Activated CD8-positive, alpha-beta T cell treated with anti-CD3 and anti-CD28 coated beads, Interleukin-2, amount 10 ng/mL, durations not matched to agents 7 days and 5 days (primary cell): ENCODE measurements at regions not wholly inside any gene's neighbourhood (a gene's known extent, or its start where the extent isn't known, plus 50 kb on each side); places are given as distances from the start of the nearest gene placed in this dataset.

Experiments used
- ATAC-seq: fragments of 150-1000 bp; cut with Tn5 transposase; one replicate; pipeline ENCODE4 v1.10.0; 2021; ENCODE audit warnings: moderate library complexity
- CTCF ChIA-PET: fragments of 350-600 bp; sonication (Branson Sonifier 250); formaldehyde crosslinking; loops from one replicate; lab custom pipeline; 2021; ENCODE audit warnings: antibody characterized with exemption; lab: Charles Lee
- POLR2A ChIA-PET: fragments of 350-600 bp; sonication (Branson Sonifier 250); formaldehyde crosslinking; loops from one replicate; lab custom pipeline; 2021; ENCODE audit warnings: antibody characterized with exemption; lab: Charles Lee
- DNase-seq: peaks from one replicate; pipeline ENCODE4 v3.0.0-alpha.2; 2020
- H3K27ac Mint-ChIP-seq: one replicate; pipeline ENCODE4 v1.8.0; 2021; ENCODE audit warnings: mild to moderate bottlenecking, mixed read lengths
- H3K27me3 Mint-ChIP-seq: one replicate; pipeline ENCODE4 v1.8.0; 2021; ENCODE audit warnings: low read depth, mixed read lengths
- H3K36me3 Mint-ChIP-seq: one replicate; pipeline ENCODE4 v1.8.0; 2021; ENCODE audit warnings: low read depth, mixed read lengths
- H3K4me1 Mint-ChIP-seq: one replicate; pipeline ENCODE4 v1.8.0; 2021; ENCODE audit warnings: low read depth, mixed read lengths
- H3K4me3 Mint-ChIP-seq: one replicate; pipeline ENCODE4 v1.8.0; 2021; ENCODE audit warnings: mild to moderate bottlenecking, mixed read lengths
- H3K9me3 Mint-ChIP-seq: one replicate; pipeline ENCODE4 v1.8.0; 2022; ENCODE audit warnings: mixed read lengths; ENCODE audit not compliant: insufficient read depth

DNA sequence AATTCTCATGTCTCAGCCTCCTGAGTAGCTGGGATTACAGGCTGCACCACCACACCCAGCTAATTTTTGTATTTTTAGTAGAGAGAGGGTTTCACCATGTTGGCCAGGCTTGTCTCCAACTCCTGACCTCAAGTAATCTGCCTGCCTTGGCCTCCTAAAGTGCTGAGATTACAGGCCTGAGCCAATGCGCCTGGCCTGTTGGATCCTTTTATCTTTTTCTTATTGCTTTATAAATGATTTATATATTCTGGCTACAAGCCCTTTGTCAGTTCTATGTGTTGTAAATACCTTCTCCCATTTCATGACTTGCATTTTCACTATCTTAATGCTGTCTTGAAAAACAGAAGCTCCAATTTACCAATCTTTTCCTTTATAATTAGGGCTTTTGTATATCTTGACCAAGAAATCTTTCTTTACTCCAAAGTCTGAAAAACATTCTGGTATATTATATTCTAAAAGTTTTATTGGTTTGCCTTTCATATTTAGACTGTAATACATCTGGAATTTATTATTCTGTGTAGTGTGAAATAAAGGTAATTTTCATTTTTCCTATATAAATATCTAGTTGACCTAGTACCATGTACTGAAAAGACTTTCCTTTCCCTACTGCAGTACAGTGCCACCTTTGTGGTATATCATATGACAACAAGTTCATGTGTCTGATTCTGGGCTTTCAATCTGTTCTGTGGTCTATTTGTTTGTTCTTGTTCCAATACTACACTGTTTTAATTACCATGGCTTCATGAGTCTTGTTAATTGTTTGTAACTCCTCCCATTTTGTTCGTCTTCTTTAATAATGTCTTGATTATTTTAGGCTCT is 52.9 kb upstream of the RNU6-1 start:
- Mint-ChIP-seq H3K27ac (no peak overlapping the region), H3K9me3 (no peaks in the 10 kb centered on the region), H3K36me3 (peaks cover 1% of the 10 kb centered on the region), H3K4me1 (no peaks in the 10 kb centered on the region), H3K4me3 (no peak overlapping the region), H3K27me3 (peaks cover 9% of the 10 kb centered on the region)
- CTCF ChIA-PET = no interaction called here
- DNase-seq (no peak), ATAC-seq (no peak)
- POLR2A ChIA-PET = no interaction called here

DNA sequence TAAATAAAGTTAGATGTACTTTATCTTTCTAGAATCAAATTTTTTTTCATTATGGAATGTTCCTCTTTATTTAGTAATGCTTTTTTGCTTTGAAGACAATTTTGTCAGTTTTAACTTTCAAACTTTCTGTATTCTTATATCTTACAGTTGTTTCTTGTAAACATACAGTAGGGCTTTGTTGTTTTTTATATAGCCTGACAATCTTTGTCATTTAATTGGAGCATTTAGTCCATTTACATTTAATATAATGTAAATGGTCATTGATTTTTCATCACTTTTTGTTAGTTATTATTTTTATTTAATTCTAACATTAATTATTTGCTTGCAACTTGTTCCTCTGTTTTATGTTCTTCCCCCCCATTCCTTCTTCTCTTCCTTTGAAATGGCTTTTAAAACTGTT is 55.4 kb upstream of the RNU6-1 start:
- ChIA-PET POLR2A (no interaction called here), CTCF (no interaction called here)
- H3K27ac Mint-ChIP-seq = no peak overlapping the region

DNA sequence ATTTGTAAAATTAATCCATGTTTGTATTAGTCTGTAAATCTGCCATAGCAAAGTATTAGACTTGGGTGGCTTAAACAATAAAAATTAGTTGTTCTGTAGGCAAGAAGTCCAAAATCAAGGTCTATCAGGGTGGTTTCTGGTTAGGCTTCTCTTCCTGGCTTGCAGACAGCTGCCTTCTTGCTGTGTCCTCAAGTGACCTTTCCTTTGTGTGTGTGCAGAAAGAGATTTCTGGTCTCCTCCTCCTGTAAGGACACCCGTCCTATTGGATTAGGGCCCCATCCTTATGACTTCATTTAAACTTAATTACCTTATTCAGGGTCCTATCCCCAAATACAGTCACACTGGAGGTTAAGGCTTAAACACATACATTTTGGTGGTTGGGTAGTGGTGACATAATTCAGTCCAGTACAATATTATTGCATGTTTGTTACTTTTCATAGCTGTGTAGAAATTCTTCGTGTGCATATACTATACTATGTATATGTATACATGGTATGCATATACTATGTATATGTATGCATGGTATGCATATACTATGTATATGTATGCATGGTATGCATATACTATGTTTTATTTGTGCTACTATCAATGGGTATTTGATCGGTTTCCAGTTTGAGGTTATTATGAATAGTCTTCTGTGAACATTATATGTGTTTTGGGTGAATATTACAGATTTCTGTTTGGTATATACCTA is 57.9 kb upstream of the RNU6-1 start:
- Mint-ChIP-seq H3K27ac (no peak overlapping the region), H3K27me3 (peaks cover 2% of the 10 kb centered on the region), H3K9me3 (no peaks in the 10 kb centered on the region), H3K36me3 (peaks cover 1% of the 10 kb centered on the region), H3K4me1 (no peaks in the 10 kb centered on the region), H3K4me3 (no peak overlapping the region)
- ChIA-PET CTCF (no interaction called here), POLR2A (no interaction called here)
- DNase-seq = no peak
- ATAC-seq = no peak

More for the DNA sequence above, 55.4 kb upstream of the RNU6-1 start:
- Mint-ChIP-seq H3K27me3 (peaks cover 8% of the 10 kb centered on the region), H3K4me1 (no peaks in the 10 kb centered on the region), H3K4me3 (no peak overlapping the region), H3K36me3 (peaks cover 1% of the 10 kb centered on the region), H3K9me3 (no peaks in the 10 kb centered on the region)
- DNase-seq = no peak
- no peak for ATAC-seq

DNA sequence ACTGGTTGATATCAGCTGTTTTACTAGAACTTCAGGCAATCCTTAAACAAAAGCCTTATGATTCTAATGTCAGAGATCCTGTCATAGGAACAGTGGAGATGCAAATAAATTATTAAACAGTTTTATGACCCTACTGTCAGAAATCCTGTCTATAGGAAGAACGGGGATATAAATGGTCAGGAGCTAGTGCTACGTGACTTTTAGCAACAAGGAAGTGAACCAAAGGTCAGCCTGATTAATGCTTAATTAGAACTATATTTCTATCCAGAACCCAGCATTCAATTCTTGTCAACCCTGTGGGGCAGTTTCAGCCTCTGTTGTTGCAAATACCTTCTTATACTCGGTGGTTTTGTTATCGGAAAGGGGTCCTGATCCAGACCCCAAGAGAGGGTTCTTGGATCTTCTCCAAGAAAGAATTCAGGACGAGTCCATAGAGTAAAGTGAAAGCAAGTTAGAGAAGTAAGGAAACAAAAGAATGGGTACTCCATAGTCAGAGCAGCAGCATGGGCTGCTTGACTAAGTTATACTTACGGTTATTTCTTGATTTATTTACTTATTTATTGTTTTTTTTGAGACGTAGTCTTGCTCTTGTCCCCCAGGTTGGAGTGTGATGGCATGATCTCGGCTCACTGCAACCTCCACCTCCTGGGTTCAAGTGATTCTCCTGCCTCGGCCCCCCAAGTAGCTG is 59.9 kb upstream of the RNU6-1 start:
- peaks cover 2% of the 10 kb centered on the region for H3K27me3 Mint-ChIP-seq
- CTCF ChIA-PET = no interaction called here
- no peak for DNase-seq
- H3K9me3 Mint-ChIP-seq = no peaks in the 10 kb centered on the region
- H3K4me1 Mint-ChIP-seq = no peaks in the 10 kb centered on the region
- POLR2A ChIA-PET = no interaction called here
- H3K27ac Mint-ChIP-seq = no peak overlapping the region
- H3K36me3 Mint-ChIP-seq = peaks cover 1% of the 10 kb centered on the region
- no peak for ATAC-seq
- no peak overlapping the region for H3K4me3 Mint-ChIP-seq

DNA sequence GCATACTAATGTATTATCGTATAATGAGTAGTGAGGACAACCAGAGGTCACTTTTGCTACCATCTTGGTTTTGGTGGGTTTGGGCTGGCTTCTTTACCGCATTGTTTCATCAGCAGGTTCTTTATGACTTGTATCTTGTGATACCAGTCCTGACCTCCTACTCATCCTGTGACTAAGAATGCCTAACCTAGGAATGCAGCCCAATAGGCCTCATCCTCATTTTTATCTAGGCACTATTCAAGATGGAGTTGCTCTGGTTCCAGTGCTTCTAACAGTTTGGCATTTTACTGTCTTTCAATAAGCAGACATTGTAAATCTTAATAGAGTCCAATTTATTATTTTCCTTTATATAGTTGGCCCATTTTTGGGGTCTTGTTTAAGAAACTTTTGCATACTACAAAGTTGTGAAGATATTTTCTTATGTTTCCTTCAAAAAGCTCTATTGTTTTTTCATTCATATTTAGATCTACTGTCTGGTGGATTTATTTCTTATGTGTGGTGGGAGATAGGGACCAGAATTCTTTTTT is 60.8 kb upstream of the RNU6-1 start:
- ChIA-PET POLR2A (no interaction called here), CTCF (no interaction called here)
- Mint-ChIP-seq H3K9me3 (no peaks in the 10 kb centered on the region), H3K27ac (no peak overlapping the region), H3K4me3 (no peak overlapping the region), H3K4me1 (no peaks in the 10 kb centered on the region), H3K36me3 (peaks cover 1% of the 10 kb centered on the region), H3K27me3 (peaks cover 7% of the 10 kb centered on the region)
- DNase-seq = no peak
- ATAC-seq = no peak

DNA sequence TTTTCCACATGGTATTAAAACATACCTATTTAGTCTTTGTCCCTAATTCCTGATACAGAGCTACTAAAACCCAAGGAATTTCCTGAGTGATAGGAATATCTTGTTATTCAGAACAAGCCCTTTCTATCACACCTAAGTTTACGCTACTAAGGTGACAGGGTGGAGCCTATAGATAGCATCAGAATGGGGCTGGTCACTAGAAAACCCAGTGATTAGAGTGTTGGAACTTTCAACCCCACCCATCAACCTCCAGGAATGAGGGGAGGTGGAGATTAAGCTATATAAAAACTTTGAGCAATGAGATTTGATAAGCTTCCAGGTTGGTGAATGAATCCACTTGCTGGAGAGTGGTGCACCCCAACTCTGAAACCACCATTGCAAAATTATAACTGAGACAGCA is 62.1 kb upstream of the RNU6-1 start:
- no peaks in the 10 kb centered on the region for H3K9me3 Mint-ChIP-seq
- H3K27me3 Mint-ChIP-seq = peaks cover 15% of the 10 kb centered on the region
- no peak overlapping the region for H3K27ac Mint-ChIP-seq
- POLR2A ChIA-PET = no interaction called here
- CTCF ChIA-PET = no interaction called here
- H3K4me1 Mint-ChIP-seq = no peaks in the 10 kb centered on the region
- DNase-seq (no peak), ATAC-seq (no peak)
- no peaks in the 10 kb centered on the region for H3K36me3 Mint-ChIP-seq
- H3K4me3 Mint-ChIP-seq = no peak overlapping the region

DNA sequence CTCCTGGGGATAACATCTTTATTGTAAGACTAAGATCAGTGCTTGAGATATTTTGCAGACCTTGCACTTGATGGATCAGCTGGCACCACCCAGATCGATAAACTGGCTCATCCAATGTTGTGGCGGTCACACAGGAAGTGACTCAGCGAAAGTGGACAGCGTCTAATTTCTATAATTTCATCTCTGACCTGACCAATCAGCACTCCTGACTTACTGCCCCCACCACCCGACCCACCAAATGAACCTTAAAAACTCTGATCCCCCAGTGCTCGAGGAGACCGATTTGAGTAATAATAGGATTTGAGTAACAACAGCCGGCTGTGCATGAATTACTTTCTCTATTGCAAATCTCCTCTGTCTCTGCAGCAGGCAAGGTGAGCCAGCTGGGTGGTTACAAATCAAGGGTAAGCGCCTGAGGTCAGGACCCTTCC is 62.7 kb upstream of the RNU6-1 start:
- no peak overlapping the region for H3K4me3 Mint-ChIP-seq
- no peak overlapping the region for H3K27ac Mint-ChIP-seq
- H3K36me3 Mint-ChIP-seq = no peaks in the 10 kb centered on the region
- DNase-seq (no peak), ATAC-seq (no peak)
- H3K4me1 Mint-ChIP-seq = no peaks in the 10 kb centered on the region
- peaks cover 19% of the 10 kb centered on the region for H3K27me3 Mint-ChIP-seq
- no peaks in the 10 kb centered on the region for H3K9me3 Mint-ChIP-seq
- ChIA-PET POLR2A (no interaction called here), CTCF (no interaction called here)

DNA sequence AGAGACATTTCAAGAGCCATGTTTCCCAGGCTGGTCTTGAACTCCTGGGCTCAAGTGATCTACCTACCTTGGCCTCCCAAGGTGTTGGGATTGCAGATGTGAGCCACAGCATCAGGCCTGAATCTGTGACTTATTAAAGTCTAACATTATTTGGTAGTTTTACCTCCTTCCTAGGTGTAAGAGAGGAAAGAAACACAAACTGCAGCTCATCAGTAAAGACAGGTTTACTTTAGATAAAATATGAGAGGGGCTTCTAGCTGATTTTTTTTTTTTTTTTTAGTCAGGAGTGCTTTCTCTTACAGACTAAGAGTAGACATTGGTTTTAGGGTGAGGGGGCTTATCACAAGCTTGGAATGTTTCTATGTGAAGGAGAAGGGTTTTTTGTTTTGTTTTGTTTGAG is 63.9 kb upstream of the RNU6-1 start:
- ChIA-PET CTCF (no interaction called here), POLR2A (no interaction called here)
- DNase-seq (no peak), ATAC-seq (no peak)
- Mint-ChIP-seq H3K4me3 (no peak overlapping the region), H3K36me3 (no peaks in the 10 kb centered on the region), H3K27me3 (peaks cover 19% of the 10 kb centered on the region), H3K27ac (no peak overlapping the region), H3K4me1 (no peaks in the 10 kb centered on the region), H3K9me3 (peaks cover under 1% of the 10 kb centered on the region)

DNA sequence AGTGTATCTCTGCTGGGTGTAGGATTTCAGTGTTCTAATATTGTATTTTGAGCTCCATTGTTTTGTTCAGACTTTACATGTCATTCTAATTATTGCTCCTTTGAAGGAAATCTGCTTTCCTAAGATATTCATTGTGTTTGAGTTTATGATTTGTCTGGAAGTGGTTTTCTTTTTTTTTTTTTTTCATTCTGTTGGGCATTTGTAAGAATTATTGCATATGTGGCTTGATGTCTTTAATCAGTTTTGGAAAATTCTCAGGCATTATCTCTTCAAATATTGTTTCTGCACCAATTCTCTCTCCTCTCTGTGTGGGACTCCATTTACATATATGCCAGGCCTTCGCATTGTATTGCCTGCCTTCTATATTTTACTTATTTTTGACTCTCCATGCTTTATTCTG is 65.8 kb upstream of the RNU6-1 start:
- DNase-seq (no peak), ATAC-seq (no peak)
- Mint-ChIP-seq H3K4me1 (no peaks in the 10 kb centered on the region), H3K4me3 (no peak overlapping the region), H3K36me3 (no peaks in the 10 kb centered on the region), H3K27ac (no peak overlapping the region), H3K9me3 (peaks cover 14% of the 10 kb centered on the region), H3K27me3 (peaks cover 22% of the 10 kb centered on the region)
- ChIA-PET CTCF (no interaction called here), POLR2A (no interaction called here)

DNA sequence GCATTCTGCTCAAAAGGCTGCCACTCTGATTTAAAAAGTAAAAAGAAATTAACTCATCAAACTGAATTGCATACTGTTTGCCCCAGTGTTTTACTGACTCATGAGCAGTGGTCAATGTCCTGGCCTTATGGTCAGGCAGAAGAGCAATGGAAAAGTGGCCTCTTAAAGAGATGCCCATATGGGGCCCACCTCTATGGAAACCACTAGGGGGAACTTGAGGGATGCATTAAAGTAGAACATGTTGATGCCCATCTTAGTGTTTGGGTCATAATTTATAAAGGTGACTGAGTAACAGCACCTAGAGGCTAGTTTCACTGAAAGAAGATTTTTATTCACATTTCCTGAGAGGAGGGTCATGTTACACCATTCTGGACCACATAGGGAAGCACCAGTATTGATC is 66.5 kb upstream of the RNU6-1 start:
- H3K9me3 Mint-ChIP-seq = peaks cover 14% of the 10 kb centered on the region

DNA sequence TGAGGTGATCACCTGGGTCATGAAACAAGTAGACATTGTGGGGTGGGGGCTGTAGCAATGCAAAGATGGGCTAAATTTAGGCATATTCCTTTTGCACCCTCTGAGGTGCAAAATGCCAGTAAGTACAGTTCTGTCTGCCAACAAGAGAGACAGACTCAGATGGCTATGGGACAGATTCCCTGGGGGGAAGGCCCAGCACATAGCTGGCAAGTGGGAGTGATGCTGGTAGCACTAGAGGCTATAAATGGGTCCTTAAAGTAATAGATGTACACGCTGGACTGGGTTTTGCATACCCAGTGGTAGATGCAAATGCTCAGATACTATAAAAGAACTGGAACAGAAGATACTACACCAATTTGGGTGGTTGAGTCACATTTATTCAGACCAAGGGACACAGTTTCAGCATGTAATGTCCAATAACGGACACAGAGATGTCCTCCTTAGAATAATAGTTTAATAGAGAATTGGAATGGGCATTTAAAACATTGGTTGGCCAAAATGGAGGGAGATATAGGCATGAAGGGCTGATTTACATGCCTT is 67.4 kb upstream of the RNU6-1 start:
- peaks cover 2% of the 10 kb centered on the region for H3K36me3 Mint-ChIP-seq
- H3K4me3 Mint-ChIP-seq = no peak overlapping the region
- no peak for DNase-seq
- peaks cover 14% of the 10 kb centered on the region for H3K9me3 Mint-ChIP-seq
- no peak overlapping the region for H3K27ac Mint-ChIP-seq
- H3K27me3 Mint-ChIP-seq = peaks cover 23% of the 10 kb centered on the region
- ChIA-PET POLR2A (no interaction called here), CTCF (no interaction called here)
- H3K4me1 Mint-ChIP-seq = no peaks in the 10 kb centered on the region
- no peak for ATAC-seq

More for the DNA sequence above, 66.5 kb upstream of the RNU6-1 start:
- Mint-ChIP-seq H3K27me3 (peaks cover 22% of the 10 kb centered on the region), H3K36me3 (no peaks in the 10 kb centered on the region), H3K4me1 (no peaks in the 10 kb centered on the region), H3K27ac (no peak overlapping the region), H3K4me3 (no peak overlapping the region)
- ATAC-seq (no peak), DNase-seq (no peak)
- POLR2A ChIA-PET = no interaction called here
- CTCF ChIA-PET = no interaction called here

DNA sequence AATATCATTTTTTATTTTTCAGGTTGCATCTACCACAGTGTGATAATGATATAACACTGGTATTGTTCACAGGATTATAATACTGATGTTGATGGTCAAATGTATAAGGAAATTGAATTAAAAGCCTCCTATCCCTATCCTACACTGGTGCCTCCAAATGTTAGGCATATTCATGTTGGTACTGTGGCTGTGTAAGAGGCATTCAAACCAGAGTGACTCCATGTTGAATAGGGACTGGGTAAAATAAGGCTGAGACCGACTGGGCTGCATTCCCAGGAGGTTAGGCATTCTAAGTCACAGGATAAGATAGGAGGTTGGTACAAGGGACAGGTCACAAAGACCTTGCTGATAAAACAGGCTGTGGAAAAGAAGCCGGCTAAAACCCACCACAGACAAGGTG is 68.9 kb upstream of the RNU6-1 start:
- no peak overlapping the region for H3K27ac Mint-ChIP-seq
- peaks cover 2% of the 10 kb centered on the region for H3K36me3 Mint-ChIP-seq
- H3K9me3 Mint-ChIP-seq = peaks cover 14% of the 10 kb centered on the region
- ChIA-PET POLR2A (no interaction called here), CTCF (no interaction called here)
- ATAC-seq (no peak), DNase-seq (no peak)
- peaks cover 26% of the 10 kb centered on the region for H3K27me3 Mint-ChIP-seq
- no peak overlapping the region for H3K4me3 Mint-ChIP-seq
- H3K4me1 Mint-ChIP-seq = no peaks in the 10 kb centered on the region
